ENCODE measurements at regions not wholly inside any gene's neighbourhood (a gene's known extent, or its start where the extent isn't known, plus 50 kb on each side); places are given as distances from the start of the nearest gene placed in this dataset.
"Not testable (repeated sequence)": the region's sequence is repeated elsewhere in the genome, so short reads cannot be mapped to it uniquely, and the experiment has no call there.

DNA sequence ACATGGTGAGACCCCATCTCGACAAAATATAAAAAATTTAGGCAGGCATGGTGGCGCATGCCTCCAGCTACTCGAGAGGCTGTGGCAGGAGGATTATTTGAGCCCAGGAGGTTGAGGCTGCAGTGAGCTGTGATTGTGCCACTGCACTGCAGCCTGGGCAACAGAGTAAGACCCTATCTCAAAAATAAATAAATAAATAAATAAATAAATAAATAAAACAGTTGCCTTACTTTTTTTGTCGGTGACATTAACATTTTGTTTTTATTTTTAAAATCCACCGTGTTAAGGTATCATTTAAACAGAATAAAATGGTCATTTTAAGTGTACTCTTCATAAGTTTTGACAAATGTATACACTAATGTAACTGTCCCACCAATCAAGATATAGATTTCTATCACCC is 57.0 kb downstream of the RASL11A start:
- no peak overlapping the region for H3K4me3 ChIP-seq (ENCODE audit: low read depth, low read length)

DNA sequence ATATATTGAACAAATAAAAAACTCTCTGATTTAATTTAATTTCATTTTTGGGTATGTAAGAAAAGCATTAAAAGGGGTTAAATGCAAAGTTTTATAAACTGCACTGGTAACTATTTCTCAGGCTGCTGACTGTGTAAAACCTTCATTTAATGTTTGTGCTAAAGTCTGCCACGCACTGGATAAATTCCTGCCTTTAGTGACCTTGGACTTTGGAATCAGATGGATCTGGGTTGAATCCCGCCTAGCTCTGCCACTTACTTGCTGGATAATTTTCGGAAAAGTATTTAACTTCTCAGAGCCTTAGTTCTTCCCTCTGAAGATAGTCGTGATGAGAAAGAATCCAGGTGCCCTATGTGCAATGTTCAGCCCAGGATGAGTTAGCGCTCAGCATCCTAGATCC is 58.6 kb downstream of the RASL11A start:
- H3K4me3 ChIP-seq (ENCODE audit: low read depth, low read length): no peak overlapping the region

DNA sequence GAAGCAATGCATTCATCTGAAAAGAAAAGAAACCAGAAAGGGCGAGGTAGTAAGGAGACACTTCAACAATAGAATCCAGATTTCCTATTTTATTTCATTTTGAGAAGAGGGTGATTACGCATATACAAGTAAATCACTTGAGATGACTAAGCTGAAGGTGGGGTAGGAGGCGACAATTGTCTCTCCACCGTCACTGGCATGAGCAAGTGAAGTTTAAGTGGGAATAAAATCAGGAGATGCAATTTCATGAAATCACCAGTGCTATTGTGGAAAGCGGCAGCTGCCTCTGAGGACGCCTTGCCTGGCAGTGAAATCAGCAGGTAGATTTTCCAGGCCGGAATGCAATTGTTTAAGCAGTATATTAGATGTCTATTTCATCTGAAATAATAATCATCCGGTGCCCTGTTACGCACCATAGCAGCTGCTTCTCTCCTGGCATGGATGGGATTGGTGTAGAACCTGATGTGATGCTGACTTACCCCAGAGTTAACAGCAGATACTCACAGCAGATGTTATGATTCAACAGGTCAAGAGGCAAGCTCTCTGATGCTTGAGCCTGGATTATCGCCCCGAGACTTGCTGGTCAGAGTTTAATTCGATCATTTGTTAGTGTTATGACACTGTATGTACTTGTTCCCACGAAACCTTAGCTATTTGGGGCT is 64.3 kb downstream of the RASL11A start:
- no peak overlapping the region for H3K4me3 ChIP-seq (ENCODE audit: low read depth, low read length)

DNA sequence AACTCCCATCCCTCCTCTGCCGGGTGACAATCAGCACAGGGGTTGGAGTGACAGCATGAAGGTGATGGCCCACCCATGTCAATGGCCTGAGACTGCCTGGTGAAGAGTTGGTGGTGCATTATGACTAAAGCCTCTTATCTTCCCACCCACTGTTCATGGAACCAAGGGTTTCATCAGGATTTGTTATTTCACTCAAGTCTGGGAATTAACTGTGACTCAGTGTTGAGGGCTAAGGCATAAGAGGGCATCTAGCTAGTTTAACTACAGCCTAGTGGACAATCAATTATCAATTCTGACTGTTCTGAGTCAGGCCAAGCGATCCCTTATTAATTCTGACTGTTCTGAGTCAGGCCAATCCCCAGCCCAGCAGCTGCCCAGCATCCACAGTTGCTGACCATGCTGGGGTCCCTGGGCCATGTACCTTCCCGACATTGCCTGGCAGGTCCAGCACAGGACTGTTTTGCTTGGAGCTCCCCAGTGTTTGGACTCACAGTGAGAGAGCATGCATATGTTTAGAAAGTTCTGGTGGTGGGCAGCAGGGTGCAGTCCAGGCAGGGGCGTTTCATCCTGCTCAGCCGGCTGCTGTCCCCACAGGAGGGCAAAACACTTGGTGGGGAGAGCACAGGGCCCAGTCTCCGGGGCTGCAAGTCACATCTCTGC is 65.5 kb downstream of the RASL11A start:
- H3K4me3 ChIP-seq (ENCODE audit: low read depth, low read length): no peak overlapping the region

DNA sequence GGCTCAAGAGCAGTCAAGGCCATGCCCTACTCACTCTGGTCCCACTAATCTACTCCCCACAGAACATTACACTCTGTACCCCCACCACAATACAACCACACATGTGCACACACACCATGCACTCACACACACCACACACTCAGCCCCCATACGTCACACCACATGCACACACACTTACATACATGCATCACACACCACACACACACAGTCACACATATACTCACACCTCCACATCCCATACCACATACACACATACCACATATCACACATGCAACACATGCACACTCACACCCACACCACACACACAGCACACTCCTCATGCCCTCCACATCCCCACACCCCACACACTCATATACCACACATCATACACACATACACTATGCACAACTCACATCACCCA is 67.6 kb downstream of the RASL11A start:
- H3K4me3 ChIP-seq (ENCODE audit: low read depth, low read length): no peak overlapping the region

DNA sequence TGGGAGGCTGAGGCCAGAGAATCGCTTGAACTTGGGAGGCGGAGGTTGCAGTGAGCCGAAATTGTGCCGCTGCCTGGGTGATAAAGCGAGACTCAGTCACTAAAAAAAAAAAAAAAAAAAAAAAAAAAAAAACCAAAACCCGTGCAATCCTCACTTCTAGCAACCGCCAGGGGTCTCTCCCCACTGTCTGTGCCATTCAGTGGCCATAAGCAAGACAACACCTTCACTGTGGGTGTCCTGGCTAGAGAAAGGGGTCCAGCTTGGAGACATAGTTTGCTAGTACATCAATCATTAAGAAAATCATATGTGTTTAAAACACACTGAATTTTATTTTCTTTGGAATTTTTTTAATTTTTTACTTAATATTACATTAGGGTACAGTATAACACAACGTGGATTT is 68.2 kb downstream of the RASL11A start:
- no peak overlapping the region for H3K4me3 ChIP-seq (ENCODE audit: low read depth, low read length)

DNA sequence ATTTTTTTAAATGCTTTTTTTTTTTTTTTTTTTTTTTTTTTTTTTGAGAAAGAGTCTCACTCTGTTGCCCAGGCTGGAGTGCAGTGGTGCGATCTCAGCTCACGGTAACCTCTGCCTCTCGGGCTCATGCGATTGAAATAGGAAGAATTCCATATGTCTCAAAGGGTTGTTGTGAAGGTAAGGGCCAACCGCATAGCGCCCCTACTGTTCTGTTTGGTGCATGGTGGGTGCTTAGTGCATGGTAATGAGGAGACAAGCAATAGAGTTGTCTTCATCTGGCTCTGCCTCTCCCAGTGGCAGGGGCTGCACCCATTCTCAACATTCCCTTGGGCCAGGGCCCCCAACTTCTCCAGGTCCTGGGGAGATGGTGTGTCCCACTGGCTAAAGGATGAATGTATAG is 68.7 kb downstream of the RASL11A start:
- H3K4me3 ChIP-seq (ENCODE audit: low read depth, low read length): no peak overlapping the region

DNA sequence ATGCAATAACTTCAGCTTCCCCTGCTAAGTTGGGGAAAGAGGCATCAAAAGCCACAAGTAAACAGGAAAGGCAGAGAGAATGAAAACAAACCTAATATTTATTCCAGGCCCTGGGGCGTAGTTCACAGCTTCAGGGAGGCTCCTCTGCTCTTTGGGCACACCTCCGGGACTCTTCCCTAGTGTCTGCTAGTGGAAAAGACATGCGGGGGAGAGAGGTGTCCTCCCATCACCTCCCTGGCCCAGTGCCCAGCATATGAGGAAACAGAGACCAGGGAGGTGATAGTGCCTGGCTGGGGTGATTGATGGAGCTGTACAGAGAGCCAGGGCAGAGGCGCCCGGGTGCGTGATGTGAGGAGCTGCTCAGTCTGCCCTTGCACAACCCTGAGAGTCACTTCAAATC is 71.0 kb downstream of the RASL11A start:
- H3K4me3 ChIP-seq (ENCODE audit: low read depth, low read length): no peak overlapping the region

DNA sequence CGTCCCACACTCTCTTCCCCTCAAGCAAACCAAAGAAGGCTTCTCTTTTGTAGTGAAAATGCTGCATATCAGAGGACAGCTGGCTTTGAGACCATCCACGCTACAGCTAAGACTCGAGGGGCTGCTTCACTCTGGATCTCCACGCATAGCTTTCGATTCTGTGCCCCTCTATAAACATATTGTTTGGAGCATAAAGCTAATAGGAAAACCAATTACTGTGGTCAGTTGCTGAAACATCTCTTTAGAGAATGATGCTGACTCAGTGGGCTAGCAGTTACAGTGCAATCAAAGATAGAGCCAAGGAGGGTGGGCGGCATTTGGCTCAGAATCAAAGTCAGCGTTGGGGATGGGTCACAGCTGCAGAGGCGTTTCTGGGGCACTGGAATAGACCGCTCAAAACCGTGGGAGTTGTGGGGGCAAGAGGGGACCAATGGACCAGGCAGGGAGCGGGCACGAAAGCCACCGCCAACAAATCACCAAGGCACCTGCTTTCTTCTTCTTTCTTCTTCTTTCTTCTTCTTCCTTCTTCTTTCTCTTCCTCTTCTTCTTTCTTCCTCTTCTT is 76.7 kb downstream of the RASL11A start:
- H3K4me3 ChIP-seq (ENCODE audit: low read depth, low read length): no peak overlapping the region

DNA sequence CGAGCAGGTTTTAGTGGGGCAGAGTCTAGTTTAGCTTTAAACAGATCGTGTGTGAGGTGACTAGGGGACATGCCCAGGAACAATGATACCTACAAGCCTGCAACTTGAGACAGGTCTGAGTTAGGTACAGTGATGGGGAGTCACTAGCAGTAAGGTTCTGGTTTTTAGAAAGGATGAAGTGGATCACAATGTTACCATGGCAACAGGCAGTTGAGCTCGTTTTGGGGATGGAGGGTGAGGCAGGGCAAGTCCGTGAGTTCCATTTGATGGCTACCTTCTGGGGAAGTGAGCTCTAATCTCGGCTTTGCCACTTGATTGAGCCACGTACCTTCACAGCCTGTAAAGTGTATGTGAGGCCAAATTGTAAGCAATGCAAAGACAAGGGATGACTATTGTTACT is 76.0 kb upstream of the GTF3A start:
- no peak overlapping the region for H3K4me3 ChIP-seq (ENCODE audit: low read depth, low read length)

DNA sequence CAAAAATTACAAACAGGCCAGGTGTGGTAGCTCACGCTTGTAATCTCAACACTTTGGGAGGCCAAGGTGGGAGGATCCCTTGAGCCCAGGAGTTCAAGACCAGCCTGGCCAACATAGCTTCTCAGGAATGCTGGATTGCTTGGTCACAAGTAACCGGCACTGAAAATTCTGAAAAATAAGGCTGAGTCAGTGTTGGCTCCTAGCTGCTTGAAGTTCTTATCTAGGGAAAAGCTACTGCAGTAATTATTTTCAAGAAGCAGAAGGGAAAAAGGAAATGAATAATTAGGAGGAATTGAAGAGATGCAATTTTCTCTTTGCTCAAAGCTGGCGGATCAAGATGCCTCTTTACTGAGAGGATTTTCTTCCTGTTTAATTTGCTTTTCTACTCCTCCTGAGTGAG is 75.0 kb upstream of the GTF3A start:
- H3K4me3 ChIP-seq (ENCODE audit: low read depth, low read length): no peak overlapping the region

DNA sequence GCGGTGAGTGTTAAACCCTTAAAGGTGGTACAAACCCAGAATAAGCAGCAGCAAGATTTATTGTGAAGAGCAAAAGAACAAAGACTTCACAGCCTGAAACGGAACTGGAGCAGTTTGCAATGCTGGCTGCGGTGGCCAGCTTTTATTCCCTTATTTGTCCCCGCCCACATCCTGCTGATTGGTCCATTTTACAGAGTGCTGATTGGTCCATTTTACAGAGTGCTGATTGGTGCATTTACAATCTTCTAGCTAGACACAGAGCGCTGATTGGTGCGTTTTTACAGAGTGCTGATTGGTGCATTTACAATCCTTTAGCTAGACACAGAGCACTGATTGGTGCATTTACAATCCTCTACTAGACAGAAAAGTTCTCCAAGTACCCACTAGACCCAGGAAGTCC is 73.6 kb upstream of the GTF3A start:
- not testable (repeated sequence) for H3K4me3 ChIP-seq (ENCODE audit: low read depth, low read length)

DNA sequence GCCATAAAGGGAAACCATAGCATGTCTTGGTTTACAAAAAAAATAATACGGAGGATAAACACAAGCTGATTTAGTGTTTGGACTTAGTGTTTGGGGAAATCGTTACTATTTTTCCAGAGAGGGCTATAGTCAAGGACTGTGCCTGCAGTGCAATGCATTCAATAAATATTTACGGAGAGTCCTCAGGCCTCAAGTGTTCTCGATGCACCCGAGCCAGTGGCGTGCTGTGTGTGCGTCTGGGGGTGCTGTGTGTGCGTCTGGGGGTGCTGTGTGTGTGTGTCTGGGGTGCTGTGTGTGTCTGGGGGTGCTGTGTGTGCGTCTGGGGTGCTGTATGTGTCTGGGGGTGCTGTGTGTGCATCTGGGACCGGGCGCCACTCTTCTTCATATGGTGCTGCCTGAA is 71.7 kb upstream of the GTF3A start:
- H3K4me3 ChIP-seq (ENCODE audit: low read depth, low read length): no peak overlapping the region

DNA sequence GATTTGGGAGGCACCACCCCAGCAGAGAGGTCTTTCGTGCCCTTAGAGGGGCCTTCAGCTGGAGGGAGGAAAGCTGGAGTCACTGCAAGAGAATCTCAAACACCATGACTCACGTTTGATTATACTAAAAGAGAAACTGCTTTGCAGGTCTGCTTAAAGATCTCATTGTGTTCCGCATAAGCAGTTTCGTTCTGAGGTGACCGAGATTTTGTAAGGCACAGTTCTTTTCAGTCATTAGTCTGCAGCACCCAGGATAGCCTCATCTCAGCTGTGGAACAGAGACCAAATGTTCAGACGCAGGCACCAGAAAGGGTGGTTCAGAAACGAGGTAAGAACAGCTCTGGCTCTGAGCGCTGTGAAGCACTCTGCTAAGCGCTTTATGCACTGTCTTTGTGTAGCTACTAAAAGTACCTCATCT is 71.2 kb upstream of the GTF3A start:
- H3K4me3 ChIP-seq (ENCODE audit: low read depth, low read length): no peak overlapping the region

DNA sequence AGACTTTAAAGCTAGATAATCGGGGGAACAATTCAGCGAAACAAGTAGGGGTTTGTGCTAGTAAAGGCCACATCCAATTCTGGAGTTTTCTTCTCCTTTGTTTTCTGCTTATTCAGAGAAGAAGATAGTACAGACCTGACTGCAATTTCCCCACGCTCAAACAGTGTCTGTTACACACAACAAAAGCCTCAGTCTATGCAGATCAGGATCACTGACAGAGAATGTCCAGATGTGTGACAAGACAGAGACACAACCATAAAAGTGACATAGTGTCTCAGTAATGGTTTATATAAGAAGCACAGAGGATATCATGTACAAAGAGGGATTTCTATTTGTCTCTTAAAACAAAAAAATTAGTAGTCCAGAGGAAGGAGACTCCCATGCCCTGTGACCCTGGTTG is 70.7 kb upstream of the GTF3A start:
- H3K4me3 ChIP-seq (ENCODE audit: low read depth, low read length): no peak overlapping the region

DNA sequence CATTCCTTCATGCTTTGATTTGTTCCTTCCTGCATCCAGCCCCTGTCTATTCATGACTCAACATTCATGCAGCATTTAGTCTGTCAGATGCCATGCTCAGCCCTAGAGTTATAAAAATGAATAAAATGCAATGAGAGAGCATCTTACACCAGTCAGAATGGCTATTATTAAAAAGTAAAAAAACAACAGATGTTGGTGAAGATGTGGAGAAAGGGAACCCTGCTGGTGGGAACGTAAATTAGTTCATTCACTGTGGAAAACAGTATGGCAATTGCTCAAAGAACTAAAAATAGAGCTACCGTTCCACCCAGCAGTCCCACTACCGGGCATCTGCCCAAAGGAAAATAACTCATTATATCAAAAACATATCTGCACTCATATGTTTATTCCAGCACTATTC is 70.0 kb upstream of the GTF3A start:
- H3K4me3 ChIP-seq (ENCODE audit: low read depth, low read length): no peak overlapping the region

DNA sequence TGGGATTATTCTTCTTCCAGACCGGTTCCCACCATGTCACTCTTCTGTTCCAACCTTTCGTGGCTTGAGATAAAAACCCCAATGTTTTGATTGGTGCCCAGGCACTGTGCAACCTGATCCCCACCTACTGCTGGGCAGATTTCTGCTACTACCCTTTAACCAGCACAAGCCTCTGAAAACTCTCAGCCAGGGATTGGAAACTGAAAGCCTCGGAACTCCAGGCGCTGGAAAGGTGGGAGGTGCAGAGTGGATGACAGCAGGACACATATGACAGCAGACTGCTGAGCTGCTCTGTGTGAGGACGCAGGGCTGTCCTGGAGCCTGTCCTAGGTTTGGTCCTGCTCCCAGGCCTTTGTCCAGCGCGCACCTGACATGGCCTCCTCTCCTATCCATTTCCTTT is 68.5 kb upstream of the GTF3A start:
- H3K4me3 ChIP-seq (ENCODE audit: low read depth, low read length): no peak overlapping the region

DNA sequence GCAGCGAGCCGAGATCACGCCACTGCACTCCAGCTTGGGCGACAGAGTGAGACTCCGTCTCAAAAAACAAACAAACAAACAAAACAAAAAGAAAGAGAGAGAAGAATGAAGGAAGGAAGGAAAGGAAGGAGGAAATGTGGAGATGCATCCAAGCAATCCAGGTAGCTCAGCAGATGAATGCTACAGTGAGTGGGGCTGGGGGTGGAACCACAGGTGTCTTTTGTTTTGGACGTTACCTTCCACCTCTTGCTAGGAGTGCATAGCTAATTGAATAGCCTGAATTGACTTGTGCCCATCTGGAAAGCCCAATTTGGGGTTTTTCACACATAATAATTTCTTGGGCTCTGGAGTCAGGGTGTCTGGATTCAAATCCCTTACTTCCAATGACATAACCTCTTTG is 66.0 kb upstream of the GTF3A start:
- H3K4me3 ChIP-seq (ENCODE audit: low read depth, low read length): no peak overlapping the region

DNA sequence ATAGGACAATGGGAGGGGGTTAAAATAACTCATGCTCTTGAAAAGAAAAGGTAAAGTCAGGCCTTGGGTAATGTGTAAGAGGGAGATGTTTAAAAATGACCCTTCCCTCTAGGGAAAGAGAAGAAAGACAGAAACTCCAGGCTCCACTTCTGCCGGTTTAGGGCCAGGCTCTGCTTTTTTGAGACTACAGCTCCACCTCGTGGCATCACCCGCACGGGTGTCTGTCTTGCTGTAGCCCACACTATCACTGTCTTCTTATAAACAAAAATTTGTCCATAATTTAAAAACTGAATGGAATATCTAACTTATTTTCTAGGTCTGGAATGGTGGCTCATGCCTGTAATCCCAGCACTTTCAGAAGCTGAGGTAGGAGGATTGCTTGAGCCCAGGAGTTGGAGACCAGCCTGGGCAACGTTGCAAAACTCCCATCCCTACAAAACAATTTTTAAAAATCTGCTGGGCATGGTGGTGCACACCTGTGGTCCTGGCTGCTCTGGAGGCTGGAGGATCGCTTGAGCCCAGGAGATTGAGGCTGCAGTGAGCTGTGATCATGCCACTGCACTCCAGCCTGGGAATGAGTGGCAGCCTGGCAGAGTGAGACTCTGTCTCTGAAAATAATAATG is 65.1 kb upstream of the GTF3A start:
- no peak overlapping the region for H3K4me3 ChIP-seq (ENCODE audit: low read depth, low read length)

DNA sequence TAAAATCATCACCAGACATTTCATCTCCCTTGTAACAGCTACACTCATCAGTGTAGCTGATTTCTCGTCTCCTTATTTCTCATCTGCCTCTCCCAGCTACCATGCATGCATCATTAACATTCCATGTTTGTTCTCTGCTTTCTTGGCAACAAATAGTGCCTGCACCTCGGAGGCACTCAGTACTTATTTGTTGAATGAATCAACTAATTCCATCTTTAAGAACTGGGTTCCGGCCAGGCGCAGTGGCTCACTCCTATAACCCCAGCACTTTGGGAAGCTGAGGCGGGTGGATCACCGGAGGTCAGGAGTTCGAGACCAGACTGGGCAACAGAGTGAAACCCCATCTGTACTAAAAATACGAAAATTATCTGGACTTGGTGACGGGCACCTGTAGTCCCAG is 63.9 kb upstream of the GTF3A start:
- no peak overlapping the region for H3K4me3 ChIP-seq (ENCODE audit: low read depth, low read length)

DNA sequence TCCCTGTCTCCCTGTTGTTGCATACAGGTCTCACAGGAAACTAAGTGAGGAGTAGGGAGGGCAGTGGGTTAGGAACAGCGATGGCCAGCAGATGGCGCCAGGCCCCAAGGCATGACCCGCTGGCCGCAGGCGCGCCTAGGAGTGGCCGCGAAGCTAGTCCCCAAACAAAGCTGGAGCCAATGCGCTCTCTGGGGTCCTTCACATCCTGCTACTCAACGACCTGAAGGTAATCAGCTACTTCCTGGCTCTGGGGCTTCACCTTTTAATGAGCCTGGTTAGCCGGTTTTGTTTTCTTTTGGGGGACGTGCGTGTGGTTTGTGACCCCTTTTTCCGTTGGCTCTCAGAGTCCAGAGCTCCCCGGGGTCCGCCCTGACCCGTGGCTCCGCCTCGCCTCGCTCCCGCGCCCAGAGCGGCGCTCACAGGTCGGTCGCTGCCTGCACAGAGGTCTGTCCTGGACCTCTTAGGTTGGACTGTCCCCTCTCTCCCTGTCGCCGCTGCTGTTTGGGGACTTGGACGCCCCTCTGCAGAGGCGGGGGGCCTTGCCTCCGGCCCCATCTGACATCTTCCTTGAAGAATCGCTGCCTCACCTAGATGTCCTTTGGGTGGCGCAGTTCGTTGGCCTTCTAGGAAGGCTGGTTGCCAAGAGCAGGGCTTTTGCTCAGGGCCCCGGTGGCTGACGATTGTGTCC is 62.2 kb upstream of the GTF3A start:
- peak overlapping the region; percentile 66 for H3K4me3 ChIP-seq (ENCODE audit: low read depth, low read length)

DNA sequence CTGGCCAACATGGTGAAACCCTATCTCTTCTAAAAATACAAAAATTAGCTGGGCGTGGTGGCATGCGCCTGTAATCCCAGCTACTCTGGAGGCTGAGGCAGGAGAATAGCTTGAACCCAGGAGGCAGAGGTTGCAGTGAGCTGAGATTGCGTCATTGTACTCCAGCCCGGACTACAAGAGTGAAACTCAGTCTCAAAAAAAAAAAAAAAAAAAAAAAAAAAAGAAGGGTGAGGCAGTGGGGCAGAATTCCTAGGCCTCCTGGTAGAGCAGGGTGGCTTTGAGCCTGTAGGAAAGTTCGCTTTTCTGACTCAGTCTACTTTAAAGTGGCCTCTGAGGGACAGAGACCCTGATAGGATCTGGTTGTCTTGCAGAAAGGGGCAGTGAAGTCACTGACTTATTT is 60.8 kb upstream of the GTF3A start:
- H3K4me3 ChIP-seq (ENCODE audit: low read depth, low read length): not testable (repeated sequence)
